ENCODE measurements at regions not wholly inside any gene's neighbourhood (a gene's known extent, or its start where the extent isn't known, plus 50 kb on each side); places are given as distances from the start of the nearest gene placed in this dataset.

GRCh38 chr4:79074040-79074439 is 134.8 kb upstream of the PAQR3 start:
- no peaks in the 10 kb centered on the region for H3K79me2 ChIP-seq (ENCODE audit: control insufficient read depth, insufficient read depth, low read length)
- H3K27me3 ChIP-seq (ENCODE audit: control insufficient read depth in 2 of 2, insufficient read depth in 2 of 2, low read length in 2 of 2), result no peaks in the 10 kb centered on the region
- no peak overlapping the region for H3K4me2 ChIP-seq (ENCODE audit: insufficient read depth, low read length)
- no peak overlapping the region for H3K9ac ChIP-seq (ENCODE audit: insufficient read depth in 1 of 2, low read depth in 2 of 2, low read length in 2 of 2)
- in situ Hi-C loops (cut with MboI) (no loop called here), intact Hi-C loops (cut with micrococcal nuclease) (no loop called here)
- POLR2A ChIA-PET, result no interaction called here
- DNase-seq (ENCODE audit: extremely low read depth in 1 of 4, low spot score in 3 of 4) (no peak), FAIRE-seq (no peak), ATAC-seq (no peak)
- H3K27ac ChIP-seq (ENCODE audit: extremely low read depth, low read depth, low read length), result no peak overlapping the region
- CTCF ChIA-PET (ENCODE audit: low intra/inter-chr PET ratio), result no interaction called here
- no peaks in the 10 kb centered on the region for H3K9me3 ChIP-seq (replicated peaks; ENCODE audit: control insufficient read depth, insufficient read depth, low read depth, low read length)
- no peak overlapping the region for H3K4me3 ChIP-seq
- WGBS (ENCODE audit: insufficient coverage, low coverage, missing lambda C conversion rate), result 0% methylated on average over 1 of the region's 1 CpG
- H3K36me3 ChIP-seq (ENCODE audit: control insufficient read depth, insufficient read depth, low read length), result no peaks in the 10 kb centered on the region
- TF ChIP-seq AFF1 (IDR thresholded peaks at IDR 0.05; ENCODE audit: low read depth in 1 of 2, partially characterized antibody in 2 of 2), result peak in 1 of 2 experiments; percentile 97
- TF ChIP-seq RREB1 (CRISPR knock-in tag; IDR thresholded peaks at IDR 0.05), result no peak
- TF ChIP-seq POLR2G (IDR thresholded peaks at IDR 0.05; ENCODE audit: low read depth, low read length), result no peak
- TF ChIP-seq MYNN (IDR thresholded peaks at IDR 0.05), result no peak
- no peak for TF ChIP-seq MYNN (CRISPR knock-in tag; IDR thresholded peaks at IDR 0.05)
- no peak for TF ChIP-seq SP2 (IDR thresholded peaks at IDR 0.05; ENCODE audit: extremely low read depth, low read depth, low read length, poor library complexity, severe bottlenecking)
- no peak overlapping the region for H2AFZ ChIP-seq (ENCODE audit: low read depth, low read length)
- H3K9me1 ChIP-seq (ENCODE audit: control insufficient read depth, insufficient read depth, low read length), result no peaks in the 10 kb centered on the region
- BruUV-seq (replicated peaks), result no TSS peak
- no peaks in the 10 kb centered on the region; a peak in 2 of 5 replicates for H3K4me1 ChIP-seq (replicated peaks in 1 of 2; ENCODE audit: control insufficient read depth in 2 of 2, insufficient read depth in 2 of 2, low read length in 2 of 2)
- no peaks in the 10 kb centered on the region for H4K20me1 ChIP-seq (replicated peaks; ENCODE audit: control insufficient read depth, insufficient read depth, low read length)

Data from K562 (cell line).